WTC11 (cell line): ENCODE measurements at regions not wholly inside any gene's neighbourhood (a gene's known extent, or its start where the extent isn't known, plus 50 kb on each side); places are given as distances from the start of the nearest gene placed in this dataset.

Experiments
- ATAC-seq: fragments of 200-7000 bp; cut with Tn5 transposase; 2 replicates; pipeline ENCODE4 v1.10.0; 2021; ENCODE audit warnings: mild to moderate bottlenecking, moderate library complexity
- CTCF ChIA-PET: fragments of 300-600 bp; sonication (Branson Sonifier 250); formaldehyde crosslinking; loops from one replicate; lab custom pipeline; 2021; ENCODE audit warnings: antibody characterized with exemption; lab: Charles Lee
- POLR2A ChIA-PET: fragments of 350-600 bp; sonication (Branson Sonifier 250); formaldehyde crosslinking; loops from one replicate; lab custom pipeline; 2021; ENCODE audit warnings: antibody characterized with exemption; lab: Charles Lee
- DNase-seq: peaks from one replicate; pipeline ENCODE4 v3.0.0; 2021; ENCODE audit warnings: low spot score
- H3K27ac Mint-ChIP-seq: 2 replicates; pipeline ENCODE4 v1.8.0; 2021; ENCODE audit warnings: mixed read lengths
- H3K27me3 Mint-ChIP-seq: 2 replicates; pipeline ENCODE4 v1.8.0; 2021; ENCODE audit warnings: low read depth, mild to moderate bottlenecking, moderate library complexity, mixed read lengths
- H3K36me3 Mint-ChIP-seq: 2 replicates; pipeline ENCODE4 v1.8.0; 2021; ENCODE audit warnings: mixed read lengths
- H3K4me1 Mint-ChIP-seq: 2 replicates; pipeline ENCODE4 v1.8.0; 2022; ENCODE audit warnings: mixed read lengths
- H3K4me3 Mint-ChIP-seq: 2 replicates; pipeline ENCODE4 v1.8.0; 2021; ENCODE audit warnings: mild to moderate bottlenecking, moderate library complexity, mixed read lengths
- H3K9me3 Mint-ChIP-seq: 2 replicates; pipeline ENCODE4 v1.8.0; 2021; ENCODE audit warnings: mixed read lengths
- CREB1 ChIP-seq: sonication (generic); formaldehyde crosslinking; IDR thresholded peaks from 2 replicates; pipeline ENCODE4 v1.8.0; 2023; ENCODE audit warnings: mild to moderate bottlenecking, missing genetic modification reagents
- FOXP1 ChIP-seq: sonication (generic); formaldehyde crosslinking; IDR thresholded peaks from 2 replicates; pipeline ENCODE4 v1.8.0; 2022; ENCODE audit warnings: missing genetic modification reagents, mild to moderate bottlenecking, moderate library complexity, borderline replicate concordance
- JAZF1 ChIP-seq: fragments of 250-450 bp; sonication (Bioruptor Pico); IDR thresholded peaks from 2 replicates; pipeline ENCODE4 v1.9.0; 2021; ENCODE audit warnings: moderate library complexity, mild to moderate bottlenecking, inconsistent platforms
- NR1H2 ChIP-seq: sonication (generic); formaldehyde crosslinking; IDR thresholded peaks from 2 replicates; pipeline ENCODE4 v1.9.0; 2021; ENCODE audit warnings: mild to moderate bottlenecking, moderate library complexity, missing genetic modification reagents
- NR2C2 ChIP-seq: sonication (generic); formaldehyde crosslinking; IDR thresholded peaks from 2 replicates; pipeline ENCODE4 v1.8.0; 2022; ENCODE audit warnings: mild to moderate bottlenecking, missing genetic modification reagents
- NR3C1 ChIP-seq: sonication (generic); formaldehyde crosslinking; conservative IDR thresholded peaks from 2 replicates; pipeline ENCODE4 v1.8.1; 2023; ENCODE audit warnings: low read depth, mild to moderate bottlenecking, missing genetic modification reagents
- SMAD3 ChIP-seq: sonication (generic); formaldehyde crosslinking; IDR thresholded peaks from 2 replicates; pipeline ENCODE4 v1.8.0; 2022; ENCODE audit warnings: missing genetic modification reagents, mild to moderate bottlenecking, borderline replicate concordance
- ZBTB21 ChIP-seq: sonication (generic); formaldehyde crosslinking; IDR thresholded peaks from 2 replicates; pipeline ENCODE4 v1.8.1; 2023; ENCODE audit warnings: mild to moderate bottlenecking, missing genetic modification reagents, borderline replicate concordance
- ZNF232 ChIP-seq: sonication (generic); formaldehyde crosslinking; IDR thresholded peaks from 2 replicates; pipeline ENCODE4 v1.8.0; 2022; ENCODE audit warnings: mild to moderate bottlenecking, missing genetic modification reagents
- ZNF396 ChIP-seq: fragments of 250-450 bp; sonication (Bioruptor Pico); IDR thresholded peaks from 2 replicates; pipeline ENCODE4 v1.8.0; 2021; ENCODE audit warnings: mild to moderate bottlenecking, moderate library complexity, borderline replicate concordance
- ZNF416 ChIP-seq: fragments of 250-450 bp; sonication (Bioruptor Pico); IDR thresholded peaks from 2 replicates; pipeline ENCODE4 v1.9.0; 2021; ENCODE audit warnings: mild to moderate bottlenecking, inconsistent platforms
- TF ChIP-seq, protein P1 (sequence below): fragments of 250-450 bp; sonication (Bioruptor Pico); IDR thresholded peaks from 2 replicates; pipeline ENCODE4 v1.9.0; 2021; ENCODE audit warnings: mild to moderate bottlenecking
- TF ChIP-seq, protein P2 (sequence below): sonication (generic); formaldehyde crosslinking; IDR thresholded peaks from 2 replicates; pipeline ENCODE4 v1.8.0; 2022; ENCODE audit warnings: missing genetic modification reagents
- TF ChIP-seq, protein P3 (sequence below): fragments of 200-600 bp; IDR thresholded peaks from 2 replicates; pipeline ENCODE4 v1.8.0; 2022; ENCODE audit warnings: antibody characterized with exemption
- TF ChIP-seq, protein P4 (sequence below): fragments of 250-450 bp; sonication (Bioruptor Pico); IDR thresholded peaks from 2 replicates; pipeline ENCODE4 v1.9.0; 2021; ENCODE audit warnings: mild to moderate bottlenecking, borderline replicate concordance
- TF ChIP-seq, protein P5 (sequence below): sonication (generic); formaldehyde crosslinking; IDR thresholded peaks from 2 replicates; pipeline ENCODE4 v1.8.1; 2022; ENCODE audit warnings: missing genetic modification reagents, borderline replicate concordance
- TF ChIP-seq, protein P6 (sequence below): sonication (generic); formaldehyde crosslinking; IDR thresholded peaks from 2 replicates; pipeline ENCODE4 v1.8.1; 2023; ENCODE audit warnings: mild to moderate bottlenecking, missing genetic modification reagents, moderate library complexity
- TF ChIP-seq, protein P7 (sequence below): sonication (generic); formaldehyde crosslinking; IDR thresholded peaks from 2 replicates; pipeline ENCODE4 v1.8.1; 2023; ENCODE audit warnings: mild to moderate bottlenecking, moderate library complexity, missing genetic modification reagents

DNA sequence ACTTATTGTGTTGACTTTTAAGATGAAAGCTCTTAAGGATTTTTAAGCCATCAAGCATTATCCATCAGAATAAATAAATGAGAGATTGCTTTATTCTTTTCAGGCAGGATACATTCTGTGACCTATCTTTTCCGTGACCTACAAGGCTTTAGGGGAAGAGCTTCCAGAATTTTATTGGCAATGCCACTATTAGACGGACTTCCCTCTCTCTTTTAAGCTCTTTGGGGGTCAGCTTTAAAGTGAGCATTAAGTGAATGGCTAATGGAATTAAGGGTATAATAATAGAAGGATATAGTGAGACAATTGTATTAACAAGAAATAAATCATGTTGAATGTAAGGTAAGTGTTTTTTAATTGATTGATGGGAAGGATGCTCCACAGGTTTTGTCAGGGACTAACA lies 273.7 kb downstream of the GPAT3 start:
- POLR2A ChIA-PET, result no interaction called here
- no peak overlapping the region for H3K27ac Mint-ChIP-seq
- no peak for TF ChIP-seq ZNF396 (CRISPR knock-in tag)
- TF ChIP-seq, protein P1, sequence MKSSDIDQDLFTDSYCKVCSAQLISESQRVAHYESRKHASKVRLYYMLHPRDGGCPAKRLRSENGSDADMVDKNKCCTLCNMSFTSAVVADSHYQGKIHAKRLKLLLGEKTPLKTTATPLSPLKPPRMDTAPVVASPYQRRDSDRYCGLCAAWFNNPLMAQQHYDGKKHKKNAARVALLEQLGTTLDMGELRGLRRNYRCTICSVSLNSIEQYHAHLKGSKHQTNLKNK, result no peak
- TF ChIP-seq, all 79 proteins: peak for 0
- CTCF ChIA-PET, result no interaction called here
- H3K9me3 Mint-ChIP-seq, result no peaks in the 10 kb centered on the region
- H3K4me1 Mint-ChIP-seq, result no peaks in the 10 kb centered on the region
- ATAC-seq (no peak), DNase-seq (no peak)
- H3K27me3 Mint-ChIP-seq, result no peaks in the 10 kb centered on the region
- H3K36me3 Mint-ChIP-seq, result no peaks in the 10 kb centered on the region
- H3K4me3 Mint-ChIP-seq, result no peak overlapping the region

DNA sequence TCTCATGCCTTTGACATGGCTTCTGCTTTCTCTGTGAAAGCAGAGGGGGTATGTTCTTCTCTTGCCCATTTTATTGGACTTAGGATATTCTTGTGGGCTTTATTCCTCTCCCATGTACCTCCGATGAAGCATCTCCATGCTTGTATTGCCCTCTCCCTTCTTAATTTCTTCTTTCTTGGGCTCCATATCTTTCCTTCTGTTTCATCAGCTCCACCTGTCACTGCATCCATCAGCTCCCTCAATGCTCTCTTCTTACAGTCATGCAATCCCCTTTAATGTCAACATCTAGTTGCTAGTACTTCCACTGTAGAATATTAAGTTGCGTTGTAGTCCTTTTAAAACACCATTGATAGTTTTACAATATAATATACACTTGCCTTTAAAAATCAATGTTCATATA lies 257.6 kb downstream of the GPAT3 start:
- Mint-ChIP-seq H3K36me3 (no peaks in the 10 kb centered on the region), H3K4me1 (no peaks in the 10 kb centered on the region), H3K9me3 (no peaks in the 10 kb centered on the region), H3K27ac (no peak overlapping the region), H3K4me3 (no peak overlapping the region), H3K27me3 (peaks cover 4% of the 10 kb centered on the region; the same call in 1 of the 2 replicates)
- DNase-seq (no peak), ATAC-seq (no peak)
- TF ChIP-seq NR3C1 (CRISPR knock-in tag), result no peak
- ChIA-PET POLR2A (no interaction called here), CTCF (interaction anchor here (0.8 kb wide), 1 partner anchor 40 kb away, joined by 3 read pairs; no protein-coding TSS in a partner anchor)

DNA sequence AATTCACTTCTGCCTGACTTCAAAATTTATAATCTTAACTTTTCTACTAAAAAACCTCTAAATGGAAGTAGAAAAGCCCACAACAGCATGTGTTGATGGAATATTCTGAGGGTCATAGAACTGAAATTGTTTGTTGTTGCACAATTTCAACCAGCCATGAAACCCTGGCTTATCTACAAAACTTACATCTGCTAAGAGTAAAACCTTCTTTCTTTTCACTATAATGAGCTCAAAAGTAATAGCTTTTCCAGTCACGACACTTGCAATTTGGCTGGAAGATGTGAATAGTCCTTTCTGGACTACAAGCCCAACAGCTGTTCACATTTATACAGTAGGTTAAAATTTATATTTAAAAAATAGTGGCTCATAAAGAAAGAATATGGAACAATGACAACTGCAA lies 250.0 kb downstream of the GPAT3 start:
- no peaks in the 10 kb centered on the region for H3K36me3 Mint-ChIP-seq
- ChIA-PET POLR2A (no interaction called here), CTCF (no interaction called here)
- H3K27me3 Mint-ChIP-seq, result peaks cover 47% of the 10 kb centered on the region
- H3K9me3 Mint-ChIP-seq, result no peaks in the 10 kb centered on the region
- no peak overlapping the region for H3K27ac Mint-ChIP-seq
- no peak overlapping the region for H3K4me3 Mint-ChIP-seq
- TF ChIP-seq SMAD3 (CRISPR knock-in tag) (no peak), NR3C1 (CRISPR knock-in tag) (no peak), FOXP1 (CRISPR knock-in tag) (no peak), NR1H2 (CRISPR knock-in tag) (no peak), JAZF1 (CRISPR knock-in tag) (no peak), ZNF416 (CRISPR knock-in tag) (no peak), CREB1 (CRISPR knock-in tag) (no peak), ZBTB21 (no peak), ZNF232 (CRISPR knock-in tag) (no peak), NR2C2 (CRISPR knock-in tag) (no peak)
- TF ChIP-seq, protein P2, sequence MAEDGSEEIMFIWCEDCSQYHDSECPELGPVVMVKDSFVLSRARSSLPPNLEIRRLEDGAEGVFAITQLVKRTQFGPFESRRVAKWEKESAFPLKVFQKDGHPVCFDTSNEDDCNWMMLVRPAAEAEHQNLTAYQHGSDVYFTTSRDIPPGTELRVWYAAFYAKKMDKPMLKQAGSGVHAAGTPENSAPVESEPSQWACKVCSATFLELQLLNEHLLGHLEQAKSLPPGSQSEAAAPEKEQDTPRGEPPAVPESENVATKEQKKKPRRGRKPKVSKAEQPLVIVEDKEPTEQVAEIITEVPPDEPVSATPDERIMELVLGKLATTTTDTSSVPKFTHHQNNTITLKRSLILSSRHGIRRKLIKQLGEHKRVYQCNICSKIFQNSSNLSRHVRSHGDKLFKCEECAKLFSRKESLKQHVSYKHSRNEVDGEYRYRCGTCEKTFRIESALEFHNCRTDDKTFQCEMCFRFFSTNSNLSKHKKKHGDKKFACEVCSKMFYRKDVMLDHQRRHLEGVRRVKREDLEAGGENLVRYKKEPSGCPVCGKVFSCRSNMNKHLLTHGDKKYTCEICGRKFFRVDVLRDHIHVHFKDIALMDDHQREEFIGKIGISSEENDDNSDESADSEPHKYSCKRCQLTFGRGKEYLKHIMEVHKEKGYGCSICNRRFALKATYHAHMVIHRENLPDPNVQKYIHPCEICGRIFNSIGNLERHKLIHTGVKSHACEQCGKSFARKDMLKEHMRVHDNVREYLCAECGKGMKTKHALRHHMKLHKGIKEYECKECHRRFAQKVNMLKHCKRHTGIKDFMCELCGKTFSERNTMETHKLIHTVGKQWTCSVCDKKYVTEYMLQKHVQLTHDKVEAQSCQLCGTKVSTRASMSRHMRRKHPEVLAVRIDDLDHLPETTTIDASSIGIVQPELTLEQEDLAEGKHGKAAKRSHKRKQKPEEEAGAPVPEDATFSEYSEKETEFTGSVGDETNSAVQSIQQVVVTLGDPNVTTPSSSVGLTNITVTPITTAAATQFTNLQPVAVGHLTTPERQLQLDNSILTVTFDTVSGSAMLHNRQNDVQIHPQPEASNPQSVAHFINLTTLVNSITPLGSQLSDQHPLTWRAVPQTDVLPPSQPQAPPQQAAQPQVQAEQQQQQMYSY (CRISPR knock-in tag), result no peak
- TF ChIP-seq, protein P3, sequence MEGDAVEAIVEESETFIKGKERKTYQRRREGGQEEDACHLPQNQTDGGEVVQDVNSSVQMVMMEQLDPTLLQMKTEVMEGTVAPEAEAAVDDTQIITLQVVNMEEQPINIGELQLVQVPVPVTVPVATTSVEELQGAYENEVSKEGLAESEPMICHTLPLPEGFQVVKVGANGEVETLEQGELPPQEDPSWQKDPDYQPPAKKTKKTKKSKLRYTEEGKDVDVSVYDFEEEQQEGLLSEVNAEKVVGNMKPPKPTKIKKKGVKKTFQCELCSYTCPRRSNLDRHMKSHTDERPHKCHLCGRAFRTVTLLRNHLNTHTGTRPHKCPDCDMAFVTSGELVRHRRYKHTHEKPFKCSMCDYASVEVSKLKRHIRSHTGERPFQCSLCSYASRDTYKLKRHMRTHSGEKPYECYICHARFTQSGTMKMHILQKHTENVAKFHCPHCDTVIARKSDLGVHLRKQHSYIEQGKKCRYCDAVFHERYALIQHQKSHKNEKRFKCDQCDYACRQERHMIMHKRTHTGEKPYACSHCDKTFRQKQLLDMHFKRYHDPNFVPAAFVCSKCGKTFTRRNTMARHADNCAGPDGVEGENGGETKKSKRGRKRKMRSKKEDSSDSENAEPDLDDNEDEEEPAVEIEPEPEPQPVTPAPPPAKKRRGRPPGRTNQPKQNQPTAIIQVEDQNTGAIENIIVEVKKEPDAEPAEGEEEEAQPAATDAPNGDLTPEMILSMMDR, result no peak
- TF ChIP-seq, protein P4, sequence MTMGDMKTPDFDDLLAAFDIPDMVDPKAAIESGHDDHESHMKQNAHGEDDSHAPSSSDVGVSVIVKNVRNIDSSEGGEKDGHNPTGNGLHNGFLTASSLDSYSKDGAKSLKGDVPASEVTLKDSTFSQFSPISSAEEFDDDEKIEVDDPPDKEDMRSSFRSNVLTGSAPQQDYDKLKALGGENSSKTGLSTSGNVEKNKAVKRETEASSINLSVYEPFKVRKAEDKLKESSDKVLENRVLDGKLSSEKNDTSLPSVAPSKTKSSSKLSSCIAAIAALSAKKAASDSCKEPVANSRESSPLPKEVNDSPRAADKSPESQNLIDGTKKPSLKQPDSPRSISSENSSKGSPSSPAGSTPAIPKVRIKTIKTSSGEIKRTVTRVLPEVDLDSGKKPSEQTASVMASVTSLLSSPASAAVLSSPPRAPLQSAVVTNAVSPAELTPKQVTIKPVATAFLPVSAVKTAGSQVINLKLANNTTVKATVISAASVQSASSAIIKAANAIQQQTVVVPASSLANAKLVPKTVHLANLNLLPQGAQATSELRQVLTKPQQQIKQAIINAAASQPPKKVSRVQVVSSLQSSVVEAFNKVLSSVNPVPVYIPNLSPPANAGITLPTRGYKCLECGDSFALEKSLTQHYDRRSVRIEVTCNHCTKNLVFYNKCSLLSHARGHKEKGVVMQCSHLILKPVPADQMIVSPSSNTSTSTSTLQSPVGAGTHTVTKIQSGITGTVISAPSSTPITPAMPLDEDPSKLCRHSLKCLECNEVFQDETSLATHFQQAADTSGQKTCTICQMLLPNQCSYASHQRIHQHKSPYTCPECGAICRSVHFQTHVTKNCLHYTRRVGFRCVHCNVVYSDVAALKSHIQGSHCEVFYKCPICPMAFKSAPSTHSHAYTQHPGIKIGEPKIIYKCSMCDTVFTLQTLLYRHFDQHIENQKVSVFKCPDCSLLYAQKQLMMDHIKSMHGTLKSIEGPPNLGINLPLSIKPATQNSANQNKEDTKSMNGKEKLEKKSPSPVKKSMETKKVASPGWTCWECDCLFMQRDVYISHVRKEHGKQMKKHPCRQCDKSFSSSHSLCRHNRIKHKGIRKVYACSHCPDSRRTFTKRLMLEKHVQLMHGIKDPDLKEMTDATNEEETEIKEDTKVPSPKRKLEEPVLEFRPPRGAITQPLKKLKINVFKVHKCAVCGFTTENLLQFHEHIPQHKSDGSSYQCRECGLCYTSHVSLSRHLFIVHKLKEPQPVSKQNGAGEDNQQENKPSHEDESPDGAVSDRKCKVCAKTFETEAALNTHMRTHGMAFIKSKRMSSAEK (CRISPR knock-in tag), result no peak
- TF ChIP-seq, protein P5, sequence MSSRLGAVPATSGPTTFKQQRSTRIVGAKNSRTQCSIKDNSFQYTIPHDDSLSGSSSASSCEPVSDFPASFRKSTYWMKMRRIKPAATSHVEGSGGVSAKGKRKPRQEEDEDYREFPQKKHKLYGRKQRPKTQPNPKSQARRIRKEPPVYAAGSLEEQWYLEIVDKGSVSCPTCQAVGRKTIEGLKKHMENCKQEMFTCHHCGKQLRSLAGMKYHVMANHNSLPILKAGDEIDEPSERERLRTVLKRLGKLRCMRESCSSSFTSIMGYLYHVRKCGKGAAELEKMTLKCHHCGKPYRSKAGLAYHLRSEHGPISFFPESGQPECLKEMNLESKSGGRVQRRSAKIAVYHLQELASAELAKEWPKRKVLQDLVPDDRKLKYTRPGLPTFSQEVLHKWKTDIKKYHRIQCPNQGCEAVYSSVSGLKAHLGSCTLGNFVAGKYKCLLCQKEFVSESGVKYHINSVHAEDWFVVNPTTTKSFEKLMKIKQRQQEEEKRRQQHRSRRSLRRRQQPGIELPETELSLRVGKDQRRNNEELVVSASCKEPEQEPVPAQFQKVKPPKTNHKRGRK (CRISPR knock-in tag), result no peak
- TF ChIP-seq, protein P6, sequence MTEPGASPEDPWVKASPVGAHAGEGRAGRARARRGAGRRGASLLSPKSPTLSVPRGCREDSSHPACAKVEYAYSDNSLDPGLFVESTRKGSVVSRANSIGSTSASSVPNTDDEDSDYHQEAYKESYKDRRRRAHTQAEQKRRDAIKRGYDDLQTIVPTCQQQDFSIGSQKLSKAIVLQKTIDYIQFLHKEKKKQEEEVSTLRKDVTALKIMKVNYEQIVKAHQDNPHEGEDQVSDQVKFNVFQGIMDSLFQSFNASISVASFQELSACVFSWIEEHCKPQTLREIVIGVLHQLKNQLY (CRISPR knock-in tag), result no peak
- TF ChIP-seq, protein P7, sequence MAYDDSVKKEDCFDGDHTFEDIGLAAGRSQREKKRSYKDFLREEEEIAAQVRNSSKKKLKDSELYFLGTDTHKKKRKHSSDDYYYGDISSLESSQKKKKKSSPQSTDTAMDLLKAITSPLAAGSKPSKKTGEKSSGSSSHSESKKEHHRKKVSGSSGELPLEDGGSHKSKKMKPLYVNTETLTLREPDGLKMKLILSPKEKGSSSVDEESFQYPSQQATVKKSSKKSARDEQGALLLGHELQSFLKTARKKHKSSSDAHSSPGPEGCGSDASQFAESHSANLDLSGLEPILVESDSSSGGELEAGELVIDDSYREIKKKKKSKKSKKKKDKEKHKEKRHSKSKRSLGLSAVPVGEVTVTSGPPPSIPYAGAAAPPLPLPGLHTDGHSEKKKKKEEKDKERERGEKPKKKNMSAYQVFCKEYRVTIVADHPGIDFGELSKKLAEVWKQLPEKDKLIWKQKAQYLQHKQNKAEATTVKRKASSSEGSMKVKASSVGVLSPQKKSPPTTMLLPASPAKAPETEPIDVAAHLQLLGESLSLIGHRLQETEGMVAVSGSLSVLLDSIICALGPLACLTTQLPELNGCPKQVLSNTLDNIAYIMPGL (CRISPR knock-in tag), result no peak
- TF ChIP-seq, all 79 proteins: peak for 0
- ATAC-seq (no peak), DNase-seq (no peak)
- peaks cover 14% of the 10 kb centered on the region for H3K4me1 Mint-ChIP-seq
